H1 (cell line): ENCODE measurements at regions not wholly inside any gene's neighbourhood (a gene's known extent, or its start where the extent isn't known, plus 50 kb on each side); places are given as distances from the start of the nearest gene placed in this dataset.

Experiments used
- CTCF ChIA-PET: fragments of 300-600 bp; sonication (Branson Sonifier 250); formaldehyde crosslinking; loops from one replicate; lab custom pipeline; 2021; ENCODE audit not compliant: partially characterized antibody; lab: Charles Lee
- POLR2A ChIA-PET: fragments of 300-600 bp; sonication (Branson Sonifier 250); formaldehyde crosslinking; loops from one replicate; lab custom pipeline; 2021; ENCODE audit warnings: inconsistent platforms; ENCODE audit not compliant: partially characterized antibody; lab: Charles Lee
- DNase-seq, 2 experiments: peaks; one replicate each; pipeline versions ENCODE4 v3.0.0 to v3.0.0-alpha.2; 2010 to 2022; ENCODE audit warnings: low spot score in 2 of 2, low read depth in 1 of 2, mixed read lengths in 1 of 2
- FAIRE-seq: peaks from 2 replicates; lab custom pipeline; 2011; peaks lifted over from hg19 to GRCh38; lab: Jason Lieb, UNC
- H2AFZ ChIP-seq: 2 replicates; pipeline ENCODE4 v1.8.1; 2012; ENCODE audit warnings: low read length, inconsistent platforms
- H2AK5ac ChIP-seq: 2 replicates; pipeline ENCODE4 v1.6.1; 2013; ENCODE audit warnings: low read depth, low read length
- H2BK120ac ChIP-seq: replicated peaks from 2 replicates; pipeline ENCODE3; 2013; ENCODE audit warnings: low read depth, low read length, inconsistent platforms
- H2BK12ac ChIP-seq: 2 replicates; pipeline ENCODE4 v1.6.1; 2013; ENCODE audit warnings: low read depth, low read length
- H2BK15ac ChIP-seq: 2 replicates; pipeline ENCODE4 v1.6.1; 2013; ENCODE audit warnings: low read length
- H2BK20ac ChIP-seq: 2 replicates; pipeline ENCODE4 v1.6.1; 2013; ENCODE audit warnings: low read length
- H2BK5ac ChIP-seq: 2 replicates; pipeline ENCODE4 v1.6.1; 2013; ENCODE audit warnings: low read depth, low read length
- H3K14ac ChIP-seq: 2 replicates; pipeline ENCODE4 v1.6.1; 2013; ENCODE audit warnings: inconsistent platforms; ENCODE audit not compliant: insufficient read length
- H3K18ac ChIP-seq: 2 replicates; pipeline ENCODE4 v1.6.1; 2013; ENCODE audit warnings: low read length; ENCODE audit errors: extremely low read depth
- H3K23ac ChIP-seq: 2 replicates; pipeline ENCODE4 v1.6.1; 2013; ENCODE audit warnings: inconsistent platforms; ENCODE audit not compliant: insufficient read length
- H3K23me2 ChIP-seq: 2 replicates; pipeline ENCODE4 v1.6.1; 2013; ENCODE audit warnings: low read depth, low read length
- H3K27ac ChIP-seq: 2 replicates; pipeline ENCODE4 v1.6.1; 2011; ENCODE audit warnings: low read depth, low read length, inconsistent platforms
- H3K27me3 ChIP-seq, 4 experiments: replicated peaks in 1 of 4; 1 replicate in 1 of 4; 2 replicates in 3 of 4; pipeline versions ENCODE4 v1.6.1 to v1.8.1; 2011 to 2013; ENCODE audit warnings: low read length in 3 of 4, mild to moderate bottlenecking in 3 of 4, inconsistent platforms in 2 of 4, mixed read lengths in 2 of 4, moderate library complexity in 1 of 4; ENCODE audit not compliant: control insufficient read depth in 3 of 4, insufficient read depth in 3 of 4; ENCODE audit errors: extremely low read depth in 1 of 4
- H3K36me3 ChIP-seq, 4 experiments: 2 replicates each; pipeline versions ENCODE4 v1.6.1 to v1.8.1; 2011 to 2013; ENCODE audit warnings: mild to moderate bottlenecking in 4 of 4, low read length in 3 of 4, moderate library complexity in 2 of 4, control low read depth in 1 of 4, inconsistent platforms in 1 of 4; ENCODE audit not compliant: insufficient read depth in 4 of 4, control insufficient read depth in 2 of 4
- H3K4ac ChIP-seq: replicated peaks from 2 replicates; pipeline ENCODE3; 2013; ENCODE audit warnings: low read length, low read depth, mixed read lengths, inconsistent platforms; ENCODE audit not compliant: insufficient read length
- H3K4me1 ChIP-seq, 4 experiments: replicated peaks in 1 of 4; 1 replicate in 1 of 4; 2 replicates in 3 of 4; pipeline versions ENCODE4 v1.6.1 to v1.8.1; 2011 to 2013; ENCODE audit warnings: low read length in 3 of 4, inconsistent platforms in 2 of 4, mixed read lengths in 1 of 4; ENCODE audit not compliant: insufficient read depth in 4 of 4, control insufficient read depth in 3 of 4
- H3K4me2 ChIP-seq, 2 experiments: 2 replicates each; pipeline versions ENCODE4 v1.6.1 to v1.8.1; 2011 to 2013; ENCODE audit warnings: low read depth in 2 of 2, low read length in 2 of 2, control low read depth in 1 of 2, inconsistent platforms in 1 of 2, mild to moderate bottlenecking in 1 of 2; ENCODE audit not compliant: insufficient read depth in 1 of 2
- H3K4me3 ChIP-seq, 4 experiments: fragments of 200-600, 300-600 bp in 1 of 4; sonication (generic), shearing (Covaris generic), sonication (Bioruptor Twin) in 1 of 4; 2 replicates each; pipeline versions ENCODE4 v1.5.1 to v1.8.1; 2011 to 2016; ENCODE audit warnings: low read length in 4 of 4, low read depth in 3 of 4, control low read depth in 2 of 4, inconsistent platforms in 2 of 4, mild to moderate bottlenecking in 2 of 4, mixed read lengths in 1 of 4, moderate library complexity in 1 of 4; ENCODE audit not compliant: insufficient read depth in 2 of 4; ENCODE audit errors: extremely low read depth in 1 of 4
- H3K56ac ChIP-seq: replicated peaks from 2 replicates; pipeline ENCODE3; 2013; ENCODE audit warnings: low read depth, mild to moderate bottlenecking, mixed read lengths, low read length, inconsistent platforms; ENCODE audit not compliant: insufficient read length
- H3K79me1 ChIP-seq: 2 replicates; pipeline ENCODE4 v1.6.1; 2013; ENCODE audit warnings: low read depth, low read length, control low read depth
- H3K79me2 ChIP-seq, 2 experiments: 2 replicates each; pipeline versions ENCODE4 v1.6.1 to v1.8.1; 2012 to 2013; ENCODE audit warnings: low read length in 2 of 2, mild to moderate bottlenecking in 2 of 2, inconsistent platforms in 1 of 2; ENCODE audit not compliant: insufficient read depth in 2 of 2, control insufficient read depth in 1 of 2
- H3K9ac ChIP-seq, 4 experiments: replicated peaks in 1 of 4; 1 replicate in 1 of 4; 2 replicates in 3 of 4; pipeline versions ENCODE4 v1.6.1 to v1.8.1; 2011 to 2013; ENCODE audit warnings: low read depth in 3 of 4, low read length in 3 of 4, control low read depth in 2 of 4, mild to moderate bottlenecking in 2 of 4, moderate library complexity in 2 of 4, inconsistent platforms in 1 of 4; ENCODE audit errors: extremely low read depth in 1 of 4
- H3K9me3 ChIP-seq, 2 experiments: 2 replicates each; pipeline versions ENCODE4 v1.6.1 to v1.8.1; 2012 to 2013; ENCODE audit warnings: mild to moderate bottlenecking in 2 of 2, moderate library complexity in 2 of 2, control low read depth in 1 of 2, inconsistent platforms in 1 of 2, low read depth in 1 of 2, low read length in 1 of 2, mixed read lengths in 1 of 2; ENCODE audit not compliant: insufficient read depth in 2 of 2
- H4K20me1 ChIP-seq, 2 experiments: replicated peaks in 1 of 2; 2 replicates each; pipeline versions ENCODE3 to v1.8.1; 2011 to 2013; ENCODE audit warnings: inconsistent platforms in 2 of 2, low read length in 2 of 2, mild to moderate bottlenecking in 1 of 2; ENCODE audit not compliant: insufficient read depth in 2 of 2, control insufficient read depth in 1 of 2
- H4K5ac ChIP-seq: 2 replicates; pipeline ENCODE4 v1.6.1; 2013; ENCODE audit warnings: low read length, low read depth, mixed read lengths, inconsistent platforms; ENCODE audit not compliant: insufficient read length
- H4K8ac ChIP-seq: 2 replicates; pipeline ENCODE4 v1.8.0; 2013; ENCODE audit warnings: mild to moderate bottlenecking, moderate library complexity, low read length, inconsistent platforms; ENCODE audit not compliant: insufficient read depth; ENCODE audit errors: extremely low read depth
- H4K91ac ChIP-seq: replicated peaks from 2 replicates; pipeline ENCODE3; 2013; ENCODE audit warnings: low read length, mixed read lengths, inconsistent platforms; ENCODE audit not compliant: insufficient read length
- BACH1 ChIP-seq: IDR thresholded peaks from 2 replicates; pipeline ENCODE4 v1.6.1; 2012; ENCODE audit warnings: low read length, improper control_type of control experiment
- CBX8 ChIP-seq: fragments of 300-800, 300-1000 bp; sonication (generic); IDR thresholded peaks from 2 replicates; pipeline ENCODE4 v1.7.1; 2016; ENCODE audit warnings: low read depth, low read length, borderline replicate concordance
- EP300 ChIP-seq, 2 experiments: IDR thresholded peaks; 1 replicate in 1 of 2; 2 replicates in 1 of 2; pipeline ENCODE4 v1.6.1; 2011 to 2012; ENCODE audit warnings: low read depth in 2 of 2, low read length in 2 of 2, mild to moderate bottlenecking in 2 of 2, borderline replicate concordance in 1 of 2, inconsistent platforms in 1 of 2, moderate library complexity in 1 of 2
- JUN ChIP-seq: IDR thresholded peaks from 2 replicates; pipeline ENCODE4 v1.6.1; 2011; ENCODE audit warnings: low read depth, mild to moderate bottlenecking, improper control_type of control experiment, low read length
- PHF8 ChIP-seq: fragments of 200-600 bp; sonication (generic); conservative IDR thresholded peaks from 2 replicates; pipeline ENCODE4 v1.7.1; 2012; ENCODE audit warnings: low read depth, mild to moderate bottlenecking, inconsistent platforms, low read length, moderate library complexity
- RXRA ChIP-seq: IDR thresholded peaks from 2 replicates; pipeline ENCODE4 v1.6.1; 2011; ENCODE audit warnings: low read depth, mild to moderate bottlenecking, low read length, moderate library complexity; ENCODE audit not compliant: insufficient read depth
- SAP30 ChIP-seq: fragments of 300-600 bp; sonication (generic); IDR thresholded peaks from 2 replicates; pipeline ENCODE4 v1.7.1; 2012; ENCODE audit warnings: low read length, moderate library complexity, mild to moderate bottlenecking, inconsistent platforms; ENCODE audit not compliant: insufficient read depth, insufficient replicate concordance
- SP2 ChIP-seq: IDR thresholded peaks from 2 replicates; pipeline ENCODE4 v1.6.1; 2012; ENCODE audit warnings: mild to moderate bottlenecking, low read length, inconsistent platforms
- SRF ChIP-seq: IDR thresholded peaks from 2 replicates; pipeline ENCODE4 v1.6.1; 2011; ENCODE audit warnings: mild to moderate bottlenecking, low read depth, low read length, moderate library complexity
- WGBS, 2 experiments: shearing (Covaris generic) in 1 of 2; methylation state at CpG; one replicate each; pipeline versions ENCODE4 v1.1.6 to v1.1.7; 2013 to 2015; ENCODE audit warnings: low lambda C conversion rate in 2 of 2, mixed read lengths in 2 of 2, inconsistent platforms in 1 of 2, low coverage in 1 of 2, missing lambda C conversion rate in 1 of 2; ENCODE audit not compliant: insufficient replicate concordance in 2 of 2, insufficient coverage in 1 of 2, insufficient read length in 1 of 2; ENCODE audit errors: extremely low coverage in 1 of 2, missing lambda C conversion rate in 1 of 2; 5-methylcytosine and 5-hydroxymethylcytosine counted together

GRCh38 chr2:176885661-176886060 lies 326.9 kb upstream of the HNRNPA3 start:
- no peak overlapping the region for H3K4me2 ChIP-seq
- no peak for FAIRE-seq
- no peaks in the 10 kb centered on the region for H3K27me3 ChIP-seq
- H4K8ac ChIP-seq: no peak overlapping the region
- no peak overlapping the region for H2BK20ac ChIP-seq
- H2AK5ac ChIP-seq: no peak overlapping the region
- no peaks in the 10 kb centered on the region for H3K36me3 ChIP-seq
- H4K5ac ChIP-seq: no peak overlapping the region
- no peak overlapping the region for H3K27ac ChIP-seq
- no peak overlapping the region for H2AFZ ChIP-seq
- H3K14ac ChIP-seq: no peak overlapping the region
- H3K79me1 ChIP-seq: no peaks in the 10 kb centered on the region
- 88% methylated on average over 2 of the region's 2 CpGs; no CpG with 5 or more reads in 1 of the 2 experiments for WGBS, 2 experiments
- no peak overlapping the region for H3K18ac ChIP-seq
- no peak overlapping the region for H3K56ac ChIP-seq
- no peaks in the 10 kb centered on the region for H4K20me1 ChIP-seq
- no peak overlapping the region for H3K23ac ChIP-seq
- H3K4me3 ChIP-seq: no peak overlapping the region
- H2BK120ac ChIP-seq: no peak overlapping the region
- no peak overlapping the region for H2BK5ac ChIP-seq
- DNase-seq: no peak
- no peak overlapping the region for H2BK12ac ChIP-seq
- H3K9me3 ChIP-seq: no peaks in the 10 kb centered on the region
- POLR2A ChIA-PET: no interaction called here
- H3K4ac ChIP-seq: no peak overlapping the region
- CTCF ChIA-PET: interaction anchor here (0.7 to 1.0 kb wide), 2 partner anchors 12 to 29 kb away, joined by 3 to 5 read pairs; no protein-coding TSS in a partner anchor
- H3K79me2 ChIP-seq: no peaks in the 10 kb centered on the region
- H4K91ac ChIP-seq: no peak overlapping the region
- H3K23me2 ChIP-seq: no peaks in the 10 kb centered on the region
- no peak overlapping the region for H2BK15ac ChIP-seq
- no peak overlapping the region for H3K9ac ChIP-seq
- H3K4me1 ChIP-seq: no peaks in the 10 kb centered on the region
- TF ChIP-seq SP2 (no peak), SRF (no peak), JUN (no peak), BACH1 (no peak), RXRA (no peak), PHF8 (no peak), SAP30 (no peak), EP300 (IDR thresholded peaks at IDR 0.05; ENCODE audit: borderline replicate concordance in 1 of 2, low read depth in 2 of 2, low read length in 2 of 2) (no peak), CBX8 (no peak)
